Neural cell (in vitro differentiated cells): ENCODE measurements at regions not wholly inside any gene's neighbourhood (a gene's known extent, or its start where the extent isn't known, plus 50 kb on each side); places are given as distances from the start of the nearest gene placed in this dataset.

ENCODE experiments used
- H2AFZ ChIP-seq: fragments of 200-600, 300-800 bp; sonication (generic), shearing (Covaris generic); 2 replicates; pipeline ENCODE4 v1.6.0; 2014; ENCODE audit warnings: low read depth, mild to moderate bottlenecking, antibody characterized with exemption, low read length, moderate library complexity
- H3F3A ChIP-seq: fragments of 200-600 bp; shearing (Covaris generic); 2 replicates; pipeline ENCODE4 v1.6.1; 2016; ENCODE audit warnings: mild to moderate bottlenecking, moderate library complexity, mixed read lengths, antibody characterized with exemption, low read length; ENCODE audit not compliant: insufficient read depth, poor library complexity, severe bottlenecking
- H3K27ac ChIP-seq: fragments of 200-600, 300-800 bp; sonication (generic), shearing (Covaris generic); 2 replicates; pipeline ENCODE4 v1.5.1; 2014; ENCODE audit warnings: mild to moderate bottlenecking, low read length, moderate library complexity
- H3K27me3 ChIP-seq: fragments of 300-800, 200-600 bp; sonication (generic), shearing (Covaris generic); 2 replicates; pipeline ENCODE4 v1.6.0; 2014; ENCODE audit warnings: mild to moderate bottlenecking, low read depth, low read length, moderate library complexity; ENCODE audit not compliant: insufficient read depth
- H3K36me3 ChIP-seq: fragments of 300-800, 200-600 bp; sonication (generic), shearing (Covaris generic); 2 replicates; pipeline ENCODE4 v1.5.1; 2014; ENCODE audit warnings: mild to moderate bottlenecking, antibody characterized with exemption, low read length, moderate library complexity; ENCODE audit not compliant: insufficient read depth
- H3K4me2 ChIP-seq: fragments of 300-800, 200-600 bp; sonication (generic), shearing (Covaris generic); 2 replicates; pipeline ENCODE4 v1.6.0; 2014; ENCODE audit warnings: mild to moderate bottlenecking, low read length
- H3K4me3 ChIP-seq: fragments of 300-800, 200-600 bp; sonication (generic), shearing (Covaris generic); 2 replicates; pipeline ENCODE4 v1.5.1; 2014; ENCODE audit warnings: mild to moderate bottlenecking, low read length, moderate library complexity
- H3K79me2 ChIP-seq: fragments of 200-600 bp; shearing (Covaris generic); replicated peaks from 2 replicates; pipeline ENCODE4 v1.6.0; 2014; ENCODE audit warnings: mild to moderate bottlenecking, low read length, moderate library complexity; ENCODE audit not compliant: insufficient read depth
- H3K9ac ChIP-seq: fragments of 300-800, 200-600 bp; sonication (generic), shearing (Covaris generic); 2 replicates; pipeline ENCODE4 v1.6.1; 2016; ENCODE audit warnings: mild to moderate bottlenecking, low read length, mixed read lengths
- H3K9me2 ChIP-seq: fragments of 200-600 bp; shearing (Covaris generic); 2 replicates; pipeline ENCODE4 v1.6.1; 2016; ENCODE audit warnings: mild to moderate bottlenecking, low read length, mixed read lengths; ENCODE audit not compliant: insufficient read depth
- H3K9me3 ChIP-seq: fragments of 200-600, 300-800 bp; sonication (generic), shearing (Covaris generic); 2 replicates; pipeline ENCODE4 v1.6.1; 2016; ENCODE audit warnings: mild to moderate bottlenecking, mixed run types, low read length, moderate library complexity, mixed read lengths
- H4K20me1 ChIP-seq: fragments of 200-600 bp; shearing (Covaris generic); 2 replicates; pipeline ENCODE4 v1.6.1; 2016; ENCODE audit warnings: mild to moderate bottlenecking, mixed run types; ENCODE audit not compliant: insufficient read depth
- CTCF ChIP-seq: fragments of 450-650 bp; IDR thresholded peaks from 2 replicates; pipeline ENCODE4 v1.5.1; 2014; ENCODE audit warnings: antibody characterized with exemption, mild to moderate bottlenecking, moderate library complexity; ENCODE audit not compliant: poor library complexity, severe bottlenecking
- EP300 ChIP-seq: fragments of 450-650 bp; conservative IDR thresholded peaks from 2 replicates; pipeline ENCODE4 v1.6.1; 2014; ENCODE audit warnings: antibody characterized with exemption, mild to moderate bottlenecking, moderate library complexity; ENCODE audit not compliant: poor library complexity, severe bottlenecking
- EZH2 ChIP-seq: fragments of 200-600, 300-800 bp; shearing (Covaris generic), sonication (generic); IDR thresholded peaks from 2 replicates; pipeline ENCODE4 v1.6.1; 2014; ENCODE audit warnings: antibody characterized with exemption, low read length, borderline replicate concordance, mild to moderate bottlenecking; ENCODE audit not compliant: insufficient read depth, poor library complexity, severe bottlenecking
- MXI1 ChIP-seq: fragments of 450-650 bp; conservative IDR thresholded peaks from 2 replicates; pipeline ENCODE4 v1.6.1; 2014; ENCODE audit warnings: antibody characterized with exemption, mild to moderate bottlenecking; ENCODE audit not compliant: poor library complexity, severe bottlenecking
- POLR2AphosphoS5 ChIP-seq: IDR thresholded peaks from 2 replicates; pipeline ENCODE4 v1.6.1; 2012
- RAD21 ChIP-seq: fragments of 450-650 bp; conservative IDR thresholded peaks from 2 replicates; pipeline ENCODE4 v1.6.1; 2014; ENCODE audit warnings: antibody characterized with exemption, mild to moderate bottlenecking, moderate library complexity
- REST ChIP-seq: IDR thresholded peaks from 2 replicates; pipeline ENCODE4 v1.6.1; 2012; ENCODE audit warnings: borderline replicate concordance
- SMC3 ChIP-seq: fragments of 450-650 bp; conservative IDR thresholded peaks from 2 replicates; pipeline ENCODE4 v1.6.1; 2014; ENCODE audit warnings: antibody characterized with exemption, mild to moderate bottlenecking, moderate library complexity; ENCODE audit not compliant: poor library complexity
- TAF1 ChIP-seq: IDR thresholded peaks from 2 replicates; pipeline ENCODE4 v1.6.1; 2012; ENCODE audit warnings: low read depth

- H3K9me2 ChIP-seq: no peaks in the 10 kb centered on the region
- H3K9me3 ChIP-seq: no peaks in the 10 kb centered on the region
- no peaks in the 10 kb centered on the region for H3F3A ChIP-seq
- H2AFZ ChIP-seq: no peak overlapping the region
- H3K27me3 ChIP-seq: no peaks in the 10 kb centered on the region
- no peaks in the 10 kb centered on the region for H3K79me2 ChIP-seq
- H3K4me3 ChIP-seq: peak overlapping the region; percentile 51
- no peak overlapping the region for H3K4me2 ChIP-seq
- H3K36me3 ChIP-seq: no peaks in the 10 kb centered on the region
- H4K20me1 ChIP-seq: no peaks in the 10 kb centered on the region
- TF ChIP-seq EZH2: no peak
- H3K9ac ChIP-seq: peak overlapping the region; percentile 22
- peak overlapping the region; percentile 61 for H3K27ac ChIP-seq
These were observed 71.1 kb upstream of the BLCAP start for GRCh38 chr20:37598575-37599342.

DNA sequence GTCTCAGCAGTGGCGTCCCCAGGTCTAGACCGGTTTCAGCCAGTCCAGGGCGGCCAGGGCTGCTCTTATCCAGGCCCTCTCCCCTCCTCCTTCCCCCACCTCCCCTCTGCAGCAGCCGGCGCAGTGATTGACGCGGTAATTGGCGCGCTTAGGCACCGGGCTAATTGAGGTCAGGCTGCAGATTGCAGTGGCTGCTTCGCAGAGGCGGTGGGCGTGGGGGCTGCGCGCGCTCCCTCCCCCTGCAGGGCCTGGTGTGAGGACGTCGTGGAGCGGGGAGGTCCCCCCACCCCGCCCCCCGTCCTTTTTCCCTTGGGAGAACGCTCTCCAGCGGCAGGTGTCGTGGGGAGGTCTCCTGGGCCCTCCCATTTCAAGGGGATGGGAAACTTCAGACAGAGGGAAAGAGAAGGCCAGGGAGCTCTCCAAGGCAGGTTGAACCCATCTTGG is 70.4 kb upstream of the BLCAP start:
- TF ChIP-seq MXI1: no peak
- no peak for TF ChIP-seq RAD21
- TF ChIP-seq POLR2AphosphoS5: peak; percentile 86
- no peak for TF ChIP-seq EZH2
- no peak for TF ChIP-seq CTCF
- TF ChIP-seq EP300: peak; percentile 43
- H3K9ac ChIP-seq: peak overlapping the region; percentile 22

GRCh38 chr20:37596890-37597536 is 69.3 kb upstream of the BLCAP start:
- Histone ChIP-seq H3K36me3 (no peaks in the 10 kb centered on the region), H3K27me3 (no peaks in the 10 kb centered on the region), H3K9me2 (no peaks in the 10 kb centered on the region), H3F3A (no peaks in the 10 kb centered on the region), H2AFZ (no peak overlapping the region), H3K4me3 (no peak overlapping the region), H4K20me1 (no peaks in the 10 kb centered on the region), H3K9me3 (no peaks in the 10 kb centered on the region), H3K9ac (no peak overlapping the region), H3K27ac (peak overlapping the region; percentile 61), H3K4me2 (no peak overlapping the region), H3K79me2 (no peaks in the 10 kb centered on the region)
- no peak for TF ChIP-seq CTCF
- TF ChIP-seq POLR2AphosphoS5: no peak
- no peak for TF ChIP-seq EP300
- TF ChIP-seq SMC3: no peak
- no peak for TF ChIP-seq REST
- no peak for TF ChIP-seq RAD21
- TF ChIP-seq EZH2: no peak
- no peak for TF ChIP-seq TAF1
- no peak for TF ChIP-seq MXI1

More for the DNA sequence above, 70.4 kb upstream of the BLCAP start:
- Histone ChIP-seq H3F3A (no peaks in the 10 kb centered on the region), H3K27me3 (no peaks in the 10 kb centered on the region), H4K20me1 (no peaks in the 10 kb centered on the region), H3K27ac (peak overlapping the region; percentile 61), H3K79me2 (no peaks in the 10 kb centered on the region), H3K9me2 (no peaks in the 10 kb centered on the region), H3K36me3 (no peaks in the 10 kb centered on the region), H3K4me3 (peak overlapping the region; percentile 51), H3K9me3 (no peaks in the 10 kb centered on the region), H3K4me2 (no peak overlapping the region), H2AFZ (no peak overlapping the region)
